Peyer's patch (tissue), 4 donors: ENCODE measurements at regions not wholly inside any gene's neighbourhood (a gene's known extent, or its start where the extent isn't known, plus 50 kb on each side); places are given as distances from the start of the nearest gene placed in this dataset.

Source experiments
- DNase-seq, 3 donors: peaks; one replicate each; pipeline ENCODE4 v3.0.0-alpha.2; 2017 to 2019
- H3K27ac ChIP-seq, 4 donors: fragments of 200-600 bp; sonication (generic); one replicate each; pipeline ENCODE4 v1.5.1; 2016 to 2019
- H3K27me3 ChIP-seq, 2 donors: fragments of 200-600 bp; sonication (generic); one replicate each; pipeline ENCODE4 v1.5.1; 2019
- H3K36me3 ChIP-seq, 3 donors: fragments of 200-600 bp; sonication (generic); one replicate each; pipeline ENCODE4 v1.5.1; 2016 to 2019
- H3K4me1 ChIP-seq, 4 donors: fragments of 200-600 bp; sonication (generic); one replicate each; pipeline ENCODE4 v1.5.1; 2016 to 2019
- H3K4me3 ChIP-seq, 4 donors: fragments of 200-600 bp; sonication (generic); 1 replicate in 3 of 4; 2 replicates in 1 of 4; pipeline ENCODE4 v1.5.1; 2016 to 2019; ENCODE audit warnings: mild to moderate bottlenecking in 1 of 4
- H3K9me3 ChIP-seq, 4 donors: fragments of 200-600 bp; sonication (generic); one replicate each; pipeline ENCODE4 v1.5.1; 2016 to 2019; ENCODE audit warnings: mild to moderate bottlenecking in 1 of 4
- CTCF ChIP-seq, 6 experiments: fragments of 450-650 bp in 4 of 6; fragments of 200-600 bp in 2 of 6; sonication (generic) in 1 of 6; IDR thresholded peaks; one replicate each; pipeline ENCODE4 v1.5.1; 2017 to 2019; ENCODE audit warnings: antibody characterized with exemption in 6 of 6, mild to moderate bottlenecking in 3 of 6, moderate library complexity in 1 of 6
- POLR2A ChIP-seq, 2 donors: fragments of 450-650 bp; IDR thresholded peaks; one replicate each; pipeline ENCODE4 v1.5.1; 2017; ENCODE audit warnings: antibody characterized with exemption in 2 of 2, mild to moderate bottlenecking in 2 of 2, moderate library complexity in 2 of 2

DNA sequence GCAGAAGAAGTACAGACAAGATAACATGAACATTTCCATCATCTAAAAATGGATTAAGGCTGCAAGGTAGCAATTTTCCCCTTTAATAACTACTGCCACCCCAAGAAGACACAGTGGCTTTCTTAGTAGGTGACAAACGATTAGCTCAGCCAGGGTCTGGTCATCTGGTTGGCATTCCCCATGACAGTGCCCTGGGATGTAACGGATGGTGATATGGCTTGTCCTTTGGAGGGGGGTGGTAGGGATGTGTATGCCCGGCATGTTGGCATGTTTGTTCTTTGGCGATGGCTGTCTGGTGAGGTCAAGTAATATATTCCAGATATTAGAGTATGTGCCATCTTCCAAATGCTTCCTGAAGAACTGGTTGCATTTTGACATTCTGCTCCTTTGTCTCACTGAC, 135.6 kb upstream of the ZNF536 start:
- Histone ChIP-seq H3K27me3 (no peaks in the 10 kb centered on the region), H3K36me3 (no peaks in the 10 kb centered on the region), H3K4me3 (no peak overlapping the region)

DNA sequence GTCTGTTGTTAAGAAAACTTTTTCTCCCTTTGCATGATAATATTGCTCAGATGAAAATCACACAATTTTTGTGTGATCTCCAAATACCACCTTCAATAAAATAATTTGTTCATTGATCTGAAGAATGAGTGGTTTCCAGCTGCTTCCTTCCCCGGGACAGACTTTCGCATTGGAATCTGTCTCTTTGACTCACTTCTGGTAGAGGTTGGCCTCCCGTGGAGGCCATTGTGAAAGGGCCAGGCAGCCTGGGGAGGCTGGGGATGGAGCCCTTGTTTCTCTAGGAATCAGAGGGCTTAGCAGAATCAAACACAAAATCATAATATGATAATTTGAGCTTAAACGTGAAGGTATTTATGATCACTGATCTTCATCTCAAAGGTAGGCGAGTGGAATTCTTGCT, 135.0 kb upstream of the ZNF536 start:
- no peak for TF ChIP-seq CTCF (IDR thresholded peaks at IDR 0.05)
- no peak for TF ChIP-seq POLR2A (IDR thresholded peaks at IDR 0.05)
- Histone ChIP-seq H3K27me3 (no peaks in the 10 kb centered on the region), H3K4me1 (no peaks in the 10 kb centered on the region)

More for the DNA sequence above, 135.6 kb upstream of the ZNF536 start:
- Histone ChIP-seq H3K9me3 (no peaks in the 10 kb centered on the region), H3K27ac (no peak overlapping the region), H3K4me1 (no peaks in the 10 kb centered on the region)
- no peak for DNase-seq
- no peak for TF ChIP-seq POLR2A (IDR thresholded peaks at IDR 0.05)
- no peak for TF ChIP-seq CTCF (IDR thresholded peaks at IDR 0.05)

DNA sequence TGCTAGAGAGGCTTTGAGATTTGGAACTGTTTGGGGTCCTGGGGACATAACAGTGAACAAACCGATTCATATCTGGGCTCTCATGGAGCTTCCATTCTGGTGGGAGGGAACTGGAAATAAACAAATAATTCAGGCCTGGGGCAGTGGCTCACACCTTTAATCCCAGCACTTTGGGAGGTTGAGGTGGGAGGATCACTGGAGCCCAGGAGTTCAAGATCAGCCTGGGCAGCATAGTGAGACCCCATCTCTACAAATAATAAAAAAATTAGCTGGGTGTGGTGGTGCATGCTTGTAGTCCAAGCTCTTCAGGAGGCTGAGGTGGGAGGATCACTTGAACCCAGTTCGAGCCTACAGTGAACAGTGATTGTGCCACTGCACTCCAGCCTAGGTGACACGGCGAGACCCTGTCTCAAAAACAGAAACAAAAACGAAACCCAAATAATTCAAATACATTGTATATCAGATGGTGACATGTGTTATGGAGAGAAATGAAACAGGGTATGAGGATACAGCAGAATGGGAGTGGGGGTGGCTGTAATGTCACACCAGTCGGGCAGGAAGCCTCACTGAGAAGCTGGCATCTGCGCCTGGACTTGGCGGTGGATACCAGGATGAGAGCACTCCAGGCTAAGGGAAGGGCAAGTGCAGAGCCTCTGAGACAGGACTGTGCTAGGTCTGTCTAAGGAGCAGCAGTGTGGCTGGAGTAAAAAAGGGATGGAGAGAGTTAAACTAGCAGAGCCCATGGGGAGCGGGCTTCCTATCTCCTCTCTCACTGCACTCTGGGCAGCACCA, 131.1 kb upstream of the ZNF536 start:
- Histone ChIP-seq H3K27ac (no peak overlapping the region), H3K4me3 (no peak overlapping the region), H3K27me3 (no peaks in the 10 kb centered on the region), H3K36me3 (no peaks in the 10 kb centered on the region), H3K4me1 (no peaks in the 10 kb centered on the region), H3K9me3 (no peaks in the 10 kb centered on the region)
- no peak for TF ChIP-seq POLR2A (IDR thresholded peaks at IDR 0.05)
- no peak for TF ChIP-seq CTCF (IDR thresholded peaks at IDR 0.05)
- no peak for DNase-seq

More for the DNA sequence above, 135.0 kb upstream of the ZNF536 start:
- Histone ChIP-seq H3K4me3 (no peak overlapping the region), H3K36me3 (no peaks in the 10 kb centered on the region), H3K27ac (no peak overlapping the region), H3K9me3 (no peaks in the 10 kb centered on the region)
- no peak for DNase-seq

GRCh38 chr19:30244533-30244932, 127.7 kb upstream of the ZNF536 start:
- Histone ChIP-seq H3K4me3 (no peak overlapping the region), H3K27me3 (no peaks in the 10 kb centered on the region), H3K9me3 (no peaks in the 10 kb centered on the region), H3K36me3 (no peaks in the 10 kb centered on the region), H3K4me1 (no peaks in the 10 kb centered on the region), H3K27ac (no peak overlapping the region)
- TF ChIP-seq CTCF (IDR thresholded peaks at IDR 0.05) (no peak), POLR2A (IDR thresholded peaks at IDR 0.05) (no peak)
- DNase-seq: no peak

GRCh38 chr19:30245401-30246039, 126.7 kb upstream of the ZNF536 start:
- Histone ChIP-seq H3K27me3 (no peaks in the 10 kb centered on the region), H3K36me3 (no peaks in the 10 kb centered on the region), H3K9me3 (no peaks in the 10 kb centered on the region), H3K27ac (no peak overlapping the region), H3K4me3 (no peak overlapping the region), H3K4me1 (no peaks in the 10 kb centered on the region)
- TF ChIP-seq POLR2A (IDR thresholded peaks at IDR 0.05): no peak
- no peak for TF ChIP-seq CTCF (IDR thresholded peaks at IDR 0.05)
- DNase-seq: no peak
